Activated CD8-positive, alpha-beta memory T cell treated with anti-CD3 and anti-CD28 coated beads, Interleukin-2, amount 50 U/mL, for 1 hour (primary cell): ENCODE measurements at regions not wholly inside any gene's neighbourhood (a gene's known extent, or its start where the extent isn't known, plus 50 kb on each side); places are given as distances from the start of the nearest gene placed in this dataset.

ENCODE experiments used
- DNase-seq: peaks from one replicate; pipeline ENCODE4 v3.0.0-alpha.2; 2020; ENCODE audit errors: extremely low read depth

DNA sequence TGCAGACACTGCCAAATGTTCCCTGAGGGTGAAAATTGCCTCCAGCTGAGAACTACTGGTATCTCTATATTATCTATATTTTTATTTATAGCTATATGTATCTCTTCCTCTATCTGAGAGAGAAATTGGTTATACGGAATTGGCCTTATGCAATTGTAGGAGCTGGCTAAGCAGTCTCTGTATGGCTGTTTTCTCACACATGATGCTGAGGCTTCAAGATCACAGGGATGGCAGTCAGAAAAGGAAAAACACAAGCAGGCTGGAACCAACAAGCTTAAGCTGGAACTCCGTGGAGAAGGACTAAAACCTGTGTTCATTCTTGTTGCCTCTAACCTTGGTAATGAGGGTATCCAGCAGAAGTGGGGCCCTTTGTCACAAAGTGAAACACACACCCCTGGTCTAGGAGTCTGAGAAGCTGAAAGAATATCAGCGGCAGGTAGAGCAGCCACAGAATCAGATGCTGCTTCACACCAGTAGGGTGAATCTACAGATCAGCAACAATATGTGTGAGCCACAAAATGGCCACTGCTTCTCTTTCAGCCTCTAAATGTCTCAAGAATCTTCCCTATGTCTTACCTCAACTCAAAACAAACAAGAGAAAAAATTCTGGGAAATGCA is 166.5 kb upstream of the PPP1R2C start:
- DNase-seq: no peak

DNA sequence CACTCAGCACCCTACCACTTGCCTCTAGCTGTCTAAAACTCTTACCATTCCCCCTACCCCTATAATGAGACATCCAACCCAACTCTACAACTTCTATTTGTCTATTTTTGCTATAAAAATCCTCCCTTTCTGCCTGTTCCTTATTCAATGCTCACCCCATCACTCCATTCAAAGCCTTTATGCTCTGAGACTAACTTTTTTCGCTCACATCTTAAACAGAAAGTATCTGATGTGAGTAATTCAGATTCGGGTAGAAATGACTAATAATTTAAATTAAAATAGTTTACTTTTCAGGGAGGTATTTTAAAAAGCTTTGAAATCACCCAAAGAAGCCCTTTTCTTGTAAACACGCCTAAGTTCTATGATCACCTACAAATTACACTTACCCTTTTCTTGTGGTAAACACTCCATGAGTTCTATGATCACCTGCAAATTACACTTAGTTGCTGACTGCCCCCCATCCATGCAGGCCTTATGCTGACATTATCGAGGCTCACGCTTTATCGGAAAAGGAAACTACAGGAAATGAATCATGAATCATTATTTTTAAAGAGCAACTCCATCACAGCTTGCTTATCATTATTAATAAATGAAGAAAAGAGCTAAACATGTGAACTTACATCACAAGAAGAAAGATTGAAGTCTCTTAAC is 168.7 kb upstream of the PPP1R2C start:
- DNase-seq: no peak

GRCh38 chrX:42948723-42949657 is 171.0 kb upstream of the PPP1R2C start:
- DNase-seq: no peak

DNA sequence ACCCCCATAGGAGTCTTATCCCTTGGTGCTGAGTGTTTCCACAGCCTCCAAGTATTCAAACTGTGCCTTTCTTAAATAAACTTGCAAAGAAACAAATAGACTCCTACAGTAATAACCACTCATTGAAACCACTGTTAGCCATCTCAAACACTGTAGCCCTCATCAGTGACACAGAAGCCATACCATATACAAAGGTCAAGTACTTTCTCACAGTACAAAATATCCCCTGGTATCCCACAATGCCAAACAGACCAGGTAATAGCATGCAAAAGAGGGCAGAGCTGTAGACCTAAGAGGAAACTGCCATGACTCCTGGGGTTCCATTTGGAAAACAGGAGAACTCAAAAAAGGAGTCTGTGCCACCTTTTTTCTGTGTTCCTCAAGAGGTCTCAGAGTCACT is 173.8 kb upstream of the PPP1R2C start:
- DNase-seq: no peak

DNA sequence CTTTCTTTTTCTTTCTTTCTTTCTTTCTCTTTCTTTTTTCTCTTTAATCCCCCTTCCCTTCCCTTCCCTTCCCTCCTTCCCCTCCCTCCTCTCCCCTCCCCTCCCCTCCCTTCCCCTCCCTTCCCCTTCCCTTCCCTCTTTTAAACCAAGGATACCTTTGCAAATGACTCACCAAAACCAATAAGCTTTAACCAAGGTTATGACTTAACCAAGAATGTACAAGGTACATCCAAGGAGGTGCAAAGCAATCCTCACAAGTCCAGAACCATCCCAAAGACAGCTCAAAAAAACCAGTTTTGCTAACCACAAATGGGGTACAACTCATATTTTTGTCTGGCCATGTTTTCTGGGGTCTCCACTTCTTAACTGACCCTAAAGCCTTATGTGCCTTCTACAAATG is 174.7 kb upstream of the PPP1R2C start:
- DNase-seq: no peak

DNA sequence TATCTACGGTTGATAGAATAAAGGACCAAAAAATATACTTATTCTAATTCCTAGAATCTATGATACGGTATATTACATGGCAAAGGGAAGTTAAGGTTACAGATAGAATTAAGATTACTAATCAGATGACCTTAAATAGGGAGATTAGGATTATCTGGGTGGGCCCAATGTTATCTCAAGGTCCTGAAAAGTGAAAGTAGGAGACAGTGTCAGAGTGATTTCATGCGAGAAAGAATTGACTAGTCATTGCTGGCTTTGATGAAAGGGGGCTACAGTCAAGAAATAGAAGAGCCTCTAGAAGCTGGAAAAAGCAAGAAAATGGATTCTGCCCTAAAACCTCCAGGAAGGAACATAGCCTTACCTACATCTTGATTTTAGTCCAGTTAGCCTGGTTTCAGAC is 176.9 kb upstream of the PPP1R2C start:
- no peak for DNase-seq

GRCh38 chrX:42955349-42955748 is 177.4 kb upstream of the PPP1R2C start:
- DNase-seq: no peak

DNA sequence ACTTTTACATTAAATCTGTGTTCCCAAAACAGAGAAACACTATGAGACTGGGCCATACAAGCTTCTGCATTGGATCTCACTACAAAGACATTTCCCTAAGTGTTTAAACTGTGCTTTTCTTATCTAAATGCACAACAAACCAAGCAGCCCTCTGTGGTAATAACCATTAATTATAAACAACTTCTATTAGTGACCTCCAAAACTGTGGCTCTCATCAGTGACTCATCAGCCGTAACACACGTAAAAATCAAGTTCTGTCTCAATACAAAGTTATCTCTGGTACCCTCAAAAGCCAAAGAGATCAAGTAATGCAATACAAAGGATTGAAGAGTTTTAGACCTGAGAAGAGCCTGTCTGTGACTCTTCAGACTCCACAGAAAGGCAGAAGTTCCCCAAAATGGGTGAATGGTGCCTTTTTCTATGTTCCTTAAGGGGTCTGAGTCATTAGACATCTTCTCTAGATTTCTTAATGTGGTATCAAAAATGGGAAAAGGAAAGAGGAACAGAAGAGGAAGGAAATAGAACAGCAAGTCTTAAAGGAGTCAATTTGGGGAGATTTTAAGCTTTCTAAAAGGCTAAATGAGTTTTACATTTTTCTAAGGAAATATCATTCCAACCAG is 189.8 kb upstream of the PPP1R2C start:
- no peak for DNase-seq

- DNase-seq: no peak
These were observed 195.4 kb upstream of the PPP1R2C start for GRCh38 chrX:42973321-42973720.

GRCh38 chrX:42975906-42976305 is 197.9 kb upstream of the PPP1R2C start:
- DNase-seq: no peak

GRCh38 chrX:42976746-42977366 is 198.9 kb upstream of the PPP1R2C start:
- no peak for DNase-seq

DNA sequence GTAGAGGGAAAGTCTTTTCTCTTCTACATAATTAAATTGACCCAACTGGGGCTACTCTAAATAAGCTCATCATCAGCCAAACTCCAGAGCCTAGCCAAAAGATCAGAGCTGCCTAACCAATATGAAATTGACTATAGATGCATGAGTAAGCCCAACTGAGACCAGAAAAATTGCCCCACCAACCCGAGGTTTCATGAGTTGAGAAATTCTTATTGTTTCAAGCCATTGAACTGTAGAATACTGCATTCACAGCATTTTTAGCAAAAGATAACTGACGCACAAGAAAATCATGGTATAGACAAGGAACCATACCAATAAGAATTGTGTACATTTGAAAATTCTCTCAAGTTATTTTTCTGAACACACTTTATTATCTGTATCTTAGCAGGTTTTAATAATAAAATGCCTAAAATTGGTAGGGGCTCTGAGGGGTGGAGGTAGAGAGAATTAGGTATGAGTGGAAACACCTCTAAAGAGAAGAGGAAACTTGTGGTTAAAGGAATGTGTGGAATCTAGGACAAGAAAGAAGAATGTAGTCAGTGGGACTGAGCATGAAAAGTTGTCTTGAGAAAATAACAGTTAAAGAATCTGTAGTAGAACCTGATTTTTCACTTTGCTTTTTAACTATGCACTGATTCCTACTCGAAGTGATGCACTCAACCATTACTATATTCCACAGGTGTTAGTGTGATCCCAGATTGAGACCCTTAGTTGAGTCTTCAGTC is 200.9 kb upstream of the PPP1R2C start:
- no peak for DNase-seq

DNA sequence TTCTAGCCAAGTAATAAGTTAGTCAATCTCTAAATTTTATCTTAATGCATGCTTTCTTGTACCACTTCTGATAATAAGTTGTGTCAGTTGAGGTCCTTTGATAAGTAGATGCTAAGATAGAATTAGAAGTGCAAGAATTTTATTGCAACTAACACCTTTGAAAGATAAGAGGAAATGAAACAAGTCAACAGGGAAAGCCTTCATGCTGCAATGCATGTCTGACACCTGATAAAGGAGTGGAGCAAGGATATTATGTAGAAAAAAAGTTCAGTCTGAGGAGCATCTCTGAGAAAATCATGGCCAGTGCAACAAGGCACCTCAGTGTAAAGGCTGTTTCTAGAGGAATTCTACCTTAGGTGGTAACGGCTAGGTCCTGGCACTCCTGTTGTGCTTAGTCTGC is 210.7 kb upstream of the PPP1R2C start:
- DNase-seq: no peak

GRCh38 chrX:42992199-42992943 is 214.4 kb upstream of the PPP1R2C start:
- no peak for DNase-seq

GRCh38 chrX:42996861-42997260 is 218.9 kb upstream of the PPP1R2C start:
- DNase-seq: no peak

DNA sequence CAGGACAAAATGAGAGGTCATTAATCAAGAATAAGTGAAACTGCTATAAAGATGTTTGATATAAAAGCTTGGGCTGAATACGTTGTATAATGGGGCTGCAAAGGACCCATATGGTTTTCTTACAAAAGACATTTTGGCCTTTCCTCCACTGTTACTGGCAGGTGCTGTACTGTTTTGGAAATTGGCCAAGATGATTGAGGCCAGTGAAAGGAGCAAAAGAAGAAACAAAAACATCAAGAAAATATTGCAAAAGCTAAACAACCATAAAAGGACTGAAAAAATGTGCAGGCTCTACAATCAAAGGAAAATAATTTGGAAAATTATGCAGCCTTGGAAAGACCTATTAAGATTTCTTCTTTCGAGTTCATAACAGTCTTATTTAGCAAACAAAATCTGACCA is 222.2 kb upstream of the PPP1R2C start:
- DNase-seq: no peak

DNA sequence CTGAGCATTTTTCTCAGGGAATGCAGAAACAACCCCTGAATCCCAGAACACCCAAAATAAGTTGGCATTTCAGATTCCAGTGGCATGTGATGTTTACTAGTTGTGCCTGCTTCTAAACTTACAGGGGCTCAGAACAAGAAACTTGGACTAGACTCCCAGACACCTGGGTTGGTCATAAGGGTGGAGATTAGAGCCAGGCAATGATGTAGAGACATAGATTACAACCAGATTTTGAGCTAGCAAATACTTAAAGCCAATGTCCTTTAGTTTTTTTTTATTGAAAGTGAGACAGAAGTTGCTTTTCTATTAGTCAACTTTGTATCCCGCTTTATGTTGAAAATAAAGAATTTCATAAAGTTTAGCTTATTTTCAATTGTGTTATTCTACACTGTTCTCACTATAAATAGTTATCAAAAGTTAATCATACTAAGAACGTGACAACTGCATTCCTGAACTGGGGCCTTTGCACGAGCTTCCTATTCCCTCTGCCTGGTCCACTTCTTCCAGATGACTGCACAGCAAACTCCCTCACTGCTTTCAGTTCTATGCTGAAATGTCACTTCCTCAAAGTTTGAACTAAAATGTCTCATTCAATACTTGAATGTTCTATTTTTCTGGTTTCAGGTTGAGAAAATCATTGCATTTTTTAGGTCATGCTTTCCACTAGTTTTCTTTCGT is 224.7 kb upstream of the PPP1R2C start:
- no peak for DNase-seq

- DNase-seq: no peak
These were observed 225.2 kb upstream of the PPP1R2C start for GRCh38 chrX:43003204-43003565.

DNA sequence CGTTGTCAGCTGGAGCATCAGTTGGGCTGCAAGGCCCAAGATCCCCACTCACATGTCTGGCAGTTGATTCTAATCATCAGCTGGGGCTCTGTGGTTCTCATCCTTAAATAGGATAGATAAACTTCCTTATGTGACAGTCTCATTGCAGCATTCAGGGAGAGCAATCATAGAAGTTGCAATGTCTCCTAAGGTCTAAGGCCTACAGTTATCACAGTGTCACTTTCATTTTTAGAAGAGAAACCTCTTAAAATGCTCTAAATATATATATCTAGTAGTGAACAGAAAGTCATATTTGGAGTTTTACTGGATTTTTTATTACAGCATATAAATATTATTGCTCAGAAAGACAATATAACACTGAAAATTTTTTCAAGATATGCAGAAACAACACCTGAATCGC is 226.0 kb upstream of the PPP1R2C start:
- no peak for DNase-seq

DNA sequence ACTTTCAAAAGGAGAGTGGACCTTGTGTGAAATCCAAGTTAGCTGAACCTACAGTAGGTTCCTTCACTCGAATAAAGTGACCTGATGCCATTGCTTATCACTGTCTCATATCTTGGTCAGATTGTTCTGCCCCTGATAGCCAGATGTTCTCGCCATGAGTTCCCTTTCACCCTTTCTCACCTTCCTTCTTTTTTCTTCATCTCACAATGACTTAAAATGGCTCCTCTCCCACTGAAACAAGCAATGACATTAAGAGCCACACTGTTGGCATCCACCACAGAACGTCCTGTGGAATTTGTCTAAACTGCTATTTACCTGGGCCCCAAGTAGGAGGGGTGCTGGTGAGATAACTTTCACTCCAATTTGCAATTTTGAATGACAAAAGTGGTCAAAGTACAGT is 227.6 kb upstream of the PPP1R2C start:
- no peak for DNase-seq
